NCI-H1092 treated with DMSO at 0.1 percent for 48 hours (cell line): ENCODE measurements at regions not wholly inside any gene's neighbourhood (a gene's known extent, or its start where the extent isn't known, plus 50 kb on each side); places are given as distances from the start of the nearest gene placed in this dataset.
A peak's percentile ranks its signal among the peaks of the same experiment; 100 is the strongest.
"Not testable (repeated sequence)": the region's sequence is repeated elsewhere in the genome, so short reads cannot be mapped to it uniquely, and the experiment has no call there.

Experiments
- DNase-seq: peaks from one replicate; lab custom pipeline; 2025; lab: John Stamatoyannopoulos, UW

DNA sequence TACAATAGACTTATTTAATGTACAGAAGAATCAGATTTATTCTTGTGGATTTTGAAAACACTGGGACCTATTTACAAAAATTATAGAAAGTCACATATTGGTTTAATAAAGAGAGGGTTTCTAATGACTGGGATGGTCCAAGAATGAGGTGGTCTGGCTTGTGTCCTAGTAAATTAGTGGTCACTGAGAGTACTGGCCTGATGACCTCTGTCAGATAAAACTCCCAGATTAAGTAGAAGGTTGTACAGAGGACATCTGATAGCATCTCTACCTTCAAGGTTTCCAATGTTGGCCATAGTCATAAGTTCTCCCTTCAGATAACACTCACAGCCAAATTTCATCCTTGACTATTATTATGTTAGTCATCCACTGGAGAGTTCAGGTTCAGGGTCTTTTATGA is 692.9 kb downstream of the MTRR start:
- DNase-seq = no peak

DNA sequence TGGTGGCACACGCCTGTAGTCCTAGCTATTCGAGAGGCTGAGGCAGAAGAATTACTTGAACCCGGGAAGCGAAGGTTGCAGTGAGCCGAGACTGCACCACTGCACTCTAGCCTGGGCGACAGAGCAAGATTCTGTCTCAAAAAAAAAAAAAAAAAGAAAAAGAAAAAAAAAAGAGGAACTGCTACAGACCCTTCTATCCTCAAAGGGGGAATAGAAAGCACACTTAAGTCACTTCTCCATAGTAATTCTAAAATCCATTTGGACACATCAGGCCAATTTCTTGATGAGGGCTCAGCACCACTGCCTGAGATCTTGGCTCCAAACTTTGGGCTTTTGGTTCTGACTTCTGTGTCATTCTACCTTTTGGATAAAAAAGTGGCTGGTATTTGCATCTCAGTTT is 694.6 kb downstream of the MTRR start:
- not testable (repeated sequence) for DNase-seq

DNA sequence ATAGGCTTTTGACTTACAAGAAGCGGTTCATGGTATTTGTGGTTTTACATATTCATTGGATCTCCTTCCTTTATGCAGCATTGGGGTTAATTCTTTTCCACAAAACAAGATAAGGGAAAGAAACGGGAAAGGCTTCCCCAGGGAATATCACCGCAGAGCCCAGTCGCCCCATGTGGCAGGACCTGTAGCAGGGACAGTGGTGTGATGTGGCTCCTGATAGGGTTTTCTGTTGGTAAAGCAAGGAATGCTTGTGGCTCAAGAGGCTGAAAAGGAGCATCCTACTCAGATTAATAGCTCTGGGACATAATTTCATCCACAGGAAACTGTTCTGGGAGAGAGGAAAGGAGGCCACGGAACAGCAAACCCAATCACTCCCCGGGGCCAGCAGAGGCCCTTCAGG is 699.9 kb downstream of the MTRR start:
- DNase-seq = no peak

DNA sequence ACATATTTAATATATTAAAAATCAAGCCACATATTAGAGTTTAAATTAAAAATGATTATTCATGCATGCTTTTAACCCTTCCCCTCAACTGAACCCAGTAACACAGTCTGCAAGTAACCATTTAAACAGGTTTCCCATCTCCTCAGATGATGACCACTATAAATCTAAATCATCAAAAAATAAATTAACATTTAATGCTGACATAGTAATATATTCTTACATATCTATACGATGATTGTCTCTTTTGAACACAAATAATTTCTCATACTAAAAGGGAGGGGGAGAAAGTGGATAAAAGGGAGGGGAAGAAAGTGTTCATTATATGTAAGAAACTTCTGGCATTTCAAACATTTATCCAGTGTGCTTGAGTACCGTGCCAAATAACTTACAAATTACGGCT is 701.6 kb downstream of the MTRR start:
- DNase-seq = no peak

DNA sequence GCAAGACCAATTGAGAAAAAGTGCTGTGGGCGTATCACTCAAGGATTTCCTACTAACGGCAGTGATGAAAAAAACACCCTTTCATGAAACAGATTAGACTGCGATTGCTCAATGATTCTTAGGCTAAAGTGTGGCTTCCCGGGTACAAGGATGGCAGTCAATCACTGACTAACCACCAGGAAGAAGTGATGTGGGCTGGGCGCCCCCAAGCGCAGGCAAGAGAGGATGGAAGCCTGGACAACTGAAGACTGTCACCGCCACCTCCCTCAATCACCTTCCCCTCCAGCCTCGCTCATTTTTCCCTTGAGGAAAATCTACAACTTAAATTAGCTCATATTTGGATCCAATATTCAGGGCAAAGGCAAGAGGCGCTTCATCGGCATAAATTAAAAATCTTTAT is 707.2 kb downstream of the MTRR start:
- no peak for DNase-seq

DNA sequence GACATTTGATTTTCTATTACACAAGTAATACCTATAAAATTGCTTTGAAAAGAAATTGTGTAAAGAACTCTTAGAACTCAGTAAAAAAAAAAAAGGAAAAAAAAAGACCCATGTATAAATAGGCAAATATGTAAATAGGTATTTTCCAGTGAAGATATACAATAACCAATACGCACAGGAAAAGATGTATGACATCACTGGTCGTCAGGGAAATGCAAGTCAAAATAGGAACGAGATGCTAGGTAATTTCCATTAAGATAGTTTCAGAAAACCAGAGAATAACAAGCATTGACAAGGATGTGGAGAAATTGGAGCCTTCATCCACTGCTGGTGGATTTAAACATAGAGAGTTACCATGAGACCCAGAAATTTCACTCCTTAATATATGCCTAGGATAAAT is 708.8 kb downstream of the MTRR start:
- no peak for DNase-seq

DNA sequence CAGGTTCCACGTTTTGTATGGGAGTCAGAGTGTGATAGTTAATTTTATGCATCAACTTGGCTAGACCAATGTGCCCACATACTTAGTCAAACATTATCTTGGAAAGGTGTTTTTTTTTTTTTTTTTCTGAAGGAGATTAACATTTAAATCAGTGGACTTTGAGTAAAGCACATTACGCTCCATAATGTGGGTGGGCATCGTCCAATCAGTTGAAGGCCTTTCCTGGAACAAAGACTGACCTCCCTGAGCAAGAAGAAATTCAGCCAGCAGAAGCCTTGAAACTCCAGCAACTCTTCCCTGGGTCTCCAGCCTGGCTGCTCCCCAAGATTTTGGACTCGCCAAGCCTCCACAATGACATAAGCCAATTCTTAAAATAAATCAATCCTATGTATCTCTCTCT is 711.4 kb downstream of the MTRR start:
- no peak for DNase-seq

DNA sequence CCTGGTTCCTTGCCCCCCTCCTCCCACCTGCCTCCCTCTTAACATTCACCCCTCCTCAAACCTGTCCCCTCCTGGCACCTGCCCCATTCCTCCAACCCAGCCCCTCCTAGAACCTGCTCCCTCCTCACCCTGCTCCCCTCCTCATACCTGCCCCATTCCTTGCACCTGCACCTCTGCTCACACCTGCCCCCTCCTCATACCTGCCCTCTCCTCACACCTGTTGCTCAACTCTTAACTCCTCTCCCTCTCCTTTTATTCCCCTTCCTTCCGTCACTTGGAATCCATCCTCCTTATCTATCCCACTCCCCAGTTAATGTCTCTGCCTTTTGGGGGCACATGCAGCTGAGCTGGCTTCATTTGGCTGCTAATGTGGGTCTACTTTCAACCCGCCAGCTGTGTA is 712.1 kb downstream of the MTRR start:
- no peak for DNase-seq

DNA sequence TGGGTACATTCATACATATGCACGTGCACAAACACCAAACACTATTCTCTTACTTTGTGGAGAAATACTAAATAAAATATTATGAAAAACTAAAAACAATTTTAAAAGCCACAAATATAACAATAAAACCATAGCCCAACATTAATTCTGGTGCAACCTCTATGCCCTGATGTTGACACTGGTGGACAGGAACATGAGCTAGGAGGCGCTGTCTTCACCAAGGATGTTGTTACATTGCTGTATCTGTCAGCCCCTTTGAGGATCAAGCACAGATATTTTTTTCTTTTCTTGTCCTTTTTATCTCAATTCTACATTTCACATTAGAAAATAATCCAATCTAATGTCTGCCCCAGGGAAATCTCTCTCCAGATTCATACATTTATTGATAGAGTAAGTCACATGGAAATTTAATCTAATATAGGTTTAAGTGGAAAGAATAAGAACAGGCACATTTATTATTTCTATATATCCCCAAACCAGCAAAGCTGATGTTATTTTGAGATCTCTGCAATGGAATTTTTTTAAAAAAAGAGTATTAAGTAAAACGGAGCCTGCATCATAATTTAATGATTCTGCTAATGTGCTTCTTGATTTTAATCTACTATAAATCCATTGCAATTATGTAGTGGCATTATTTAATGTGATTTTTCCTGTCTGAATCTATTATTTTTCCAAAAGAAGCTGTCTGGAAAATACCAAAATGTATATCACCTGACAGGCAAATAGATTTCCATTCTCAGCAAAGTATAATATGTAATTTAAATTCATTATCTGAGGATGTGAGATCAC is 716.5 kb downstream of the MTRR start:
- no peak for DNase-seq

DNA sequence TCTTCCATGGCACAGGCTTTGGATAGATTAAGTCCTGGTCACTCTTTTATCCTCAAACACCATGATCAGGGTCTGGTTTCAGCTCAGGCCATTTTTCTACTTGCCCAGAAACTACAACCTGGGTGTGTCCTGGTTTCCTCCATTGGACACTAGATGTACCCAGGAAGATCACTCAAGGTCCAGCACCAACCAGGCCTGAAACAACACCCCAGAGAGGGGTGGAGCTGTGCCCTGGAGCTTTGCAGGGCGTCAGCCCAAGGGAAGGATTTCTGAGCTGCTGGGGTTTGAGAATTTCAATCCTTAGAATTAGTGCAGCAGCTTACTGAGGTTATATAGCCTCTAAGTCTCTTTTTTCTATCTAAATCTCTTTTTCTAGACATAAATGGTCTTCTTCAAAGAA is 722.0 kb downstream of the MTRR start:
- DNase-seq = no peak

DNA sequence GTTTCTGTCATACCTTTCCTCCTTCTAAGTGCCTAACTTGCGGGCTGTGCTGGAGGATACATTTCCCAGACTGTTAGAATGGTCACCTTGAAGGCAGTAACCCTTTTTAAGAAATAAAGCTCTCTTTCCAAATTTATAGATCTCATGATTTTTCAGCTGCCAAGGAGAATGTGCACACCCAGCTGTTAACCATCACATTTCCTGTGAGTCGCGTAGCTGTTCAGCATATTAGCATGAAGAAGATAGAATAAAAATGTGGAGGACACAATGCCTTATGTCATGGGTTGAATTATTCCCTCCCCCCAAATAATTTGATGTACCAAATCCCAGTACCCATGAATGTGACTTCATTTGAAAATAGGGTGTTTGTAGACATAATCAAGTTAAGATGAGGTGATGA is 729.4 kb downstream of the MTRR start:
- DNase-seq = no peak

DNA sequence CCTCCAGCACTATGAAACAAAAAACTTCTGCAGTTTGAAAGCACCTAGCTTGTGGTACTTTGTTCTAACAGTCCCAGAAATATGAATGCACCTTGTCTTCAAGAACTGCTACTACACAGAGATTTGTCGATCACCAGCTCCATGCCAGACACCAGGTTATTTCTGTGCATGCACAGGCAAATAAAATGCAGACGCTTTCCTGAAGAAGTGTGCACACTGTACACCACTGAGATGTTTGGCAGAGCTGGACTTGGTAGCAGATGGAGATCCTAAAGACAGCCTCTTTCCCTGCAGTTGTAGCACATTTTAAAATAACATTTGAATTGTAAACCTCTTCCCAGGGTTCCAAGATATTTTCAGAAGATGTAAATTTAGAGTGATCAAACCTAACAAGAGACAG is 730.0 kb downstream of the MTRR start:
- no peak for DNase-seq

DNA sequence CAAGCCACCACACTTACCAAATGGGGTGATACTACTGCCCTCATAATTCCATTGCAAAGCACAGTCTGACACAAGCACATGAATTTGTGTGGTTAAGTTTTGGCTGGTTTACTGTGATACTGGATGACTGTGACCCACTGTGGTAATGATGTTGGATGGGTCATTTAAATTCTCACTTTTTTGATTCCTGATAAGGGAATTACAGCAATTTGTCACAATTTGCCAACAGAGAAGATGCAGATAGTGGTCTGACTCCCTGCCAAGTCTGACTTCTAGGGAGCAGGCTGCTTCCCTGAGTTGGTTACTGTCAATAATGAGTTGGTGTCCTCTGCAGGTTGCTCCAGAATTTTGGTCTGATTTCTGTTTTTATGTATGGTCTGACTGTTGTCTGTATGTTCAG is 731.9 kb downstream of the MTRR start:
- no peak for DNase-seq

DNA sequence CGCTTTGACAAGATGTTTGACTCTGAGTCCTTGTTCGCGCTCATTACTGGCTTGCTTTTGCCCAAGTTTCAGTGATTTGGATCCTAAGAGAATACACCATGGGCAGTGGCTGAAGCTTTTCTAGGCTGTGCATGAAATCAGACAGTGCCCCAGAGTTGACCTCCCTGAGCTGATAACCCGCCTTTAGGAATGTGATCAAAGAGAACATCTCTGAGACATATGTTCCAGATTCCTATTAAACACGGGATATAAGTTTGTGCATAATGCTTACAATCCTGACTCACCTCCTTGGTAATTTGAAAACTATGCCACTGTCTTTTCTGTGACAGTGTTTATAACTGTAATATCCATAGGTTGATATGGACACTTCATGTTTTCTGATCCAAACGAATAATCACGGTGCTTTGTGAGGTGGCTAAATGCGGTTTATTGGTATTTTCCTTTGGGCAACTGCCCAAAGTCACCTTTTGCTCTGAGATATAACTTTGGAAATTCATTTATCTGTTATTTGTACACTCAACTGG is 732.9 kb downstream of the MTRR start:
- no peak for DNase-seq

DNA sequence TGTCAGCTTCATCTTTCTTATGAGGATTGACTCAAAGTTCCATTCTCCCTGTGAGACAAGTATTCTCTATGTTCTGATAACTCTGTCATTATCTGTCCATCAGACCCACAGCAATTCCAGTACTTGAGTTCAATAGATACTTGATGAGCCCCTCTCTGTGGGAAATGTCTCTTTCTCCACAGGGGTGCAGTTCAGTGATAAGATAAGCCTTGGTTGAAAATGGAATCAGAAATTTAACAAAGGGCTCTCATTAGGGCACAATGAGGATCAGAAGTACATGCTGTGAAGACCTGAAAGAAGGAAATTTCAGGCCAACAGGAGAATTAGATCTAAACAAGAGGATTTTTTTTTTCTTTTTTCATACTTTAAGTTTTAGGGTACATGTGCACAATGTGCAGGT is 737.3 kb downstream of the MTRR start:
- DNase-seq = no peak

DNA sequence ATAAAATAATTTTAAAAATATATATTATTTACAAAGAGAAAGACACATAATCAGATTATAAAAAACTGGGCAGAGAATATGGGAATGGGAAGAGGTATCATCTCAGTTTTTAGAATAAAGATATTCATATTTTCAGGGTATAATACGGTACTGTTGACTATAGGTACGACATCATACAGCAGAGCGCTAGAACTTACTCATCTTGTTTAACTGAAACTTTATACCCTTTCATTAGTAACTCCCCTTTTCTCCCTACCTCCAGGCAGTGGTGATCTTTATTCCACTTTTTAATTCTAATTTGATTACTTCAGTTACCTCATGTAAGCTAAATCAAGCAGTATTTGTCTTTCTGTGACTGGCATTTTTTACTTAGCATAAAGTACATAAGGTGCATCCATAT is 742.1 kb downstream of the MTRR start:
- DNase-seq = no peak

DNA sequence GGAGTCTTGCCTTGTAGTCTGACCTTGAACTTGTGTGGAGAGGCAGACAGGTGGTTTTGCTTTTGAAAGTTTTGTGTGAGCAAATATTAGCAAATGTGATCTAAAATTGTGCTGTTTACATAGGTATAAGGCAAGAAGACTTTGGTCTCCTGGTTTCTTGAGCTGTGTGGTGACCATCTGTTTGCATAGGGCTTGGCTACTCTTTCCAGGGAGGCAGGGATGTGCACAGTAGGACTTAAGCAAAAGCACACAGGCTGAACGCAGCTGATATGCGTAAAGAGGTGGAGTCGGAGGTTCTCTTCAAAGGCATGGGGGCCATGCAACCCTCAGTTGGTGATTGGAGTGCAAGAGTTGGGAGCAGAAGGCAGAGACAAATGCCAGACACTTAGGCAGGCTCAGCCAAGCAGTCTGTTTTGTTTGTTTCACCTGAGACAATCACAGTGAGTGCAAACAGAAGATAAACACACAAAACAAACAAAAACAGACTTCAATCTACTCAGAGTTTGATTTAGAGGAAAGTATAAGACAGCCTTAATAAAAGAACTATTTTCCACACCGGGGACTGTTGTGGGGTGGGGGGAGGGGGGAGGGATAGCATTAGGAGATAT is 744.2 kb downstream of the MTRR start:
- DNase-seq = no peak

DNA sequence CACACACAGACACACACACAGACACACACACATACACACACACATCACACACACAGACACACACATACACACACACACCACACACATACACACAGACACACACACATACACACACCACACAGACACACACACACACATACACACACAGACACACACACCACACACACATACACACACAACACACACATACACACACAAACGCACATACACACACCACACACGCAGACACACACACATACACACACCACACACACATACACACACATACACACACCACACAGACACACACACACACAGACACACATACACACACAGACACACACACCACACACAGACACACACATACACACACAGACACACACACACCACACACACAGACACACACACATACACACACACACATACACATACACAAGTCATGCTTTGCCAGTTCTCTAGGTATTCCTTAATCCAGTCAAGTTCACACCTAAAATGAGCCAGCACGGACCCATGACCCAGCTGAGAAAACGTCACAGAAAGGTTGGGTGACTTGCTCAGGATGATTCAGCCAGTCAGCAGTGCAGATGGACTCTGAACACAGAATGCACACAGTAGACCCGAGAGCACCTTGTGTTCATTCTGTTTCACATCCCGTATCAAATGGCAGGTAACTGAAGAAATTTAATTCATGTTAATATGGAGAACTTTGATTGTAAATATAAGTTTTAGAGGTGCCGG is 746.4 kb downstream of the MTRR start:
- no peak for DNase-seq

DNA sequence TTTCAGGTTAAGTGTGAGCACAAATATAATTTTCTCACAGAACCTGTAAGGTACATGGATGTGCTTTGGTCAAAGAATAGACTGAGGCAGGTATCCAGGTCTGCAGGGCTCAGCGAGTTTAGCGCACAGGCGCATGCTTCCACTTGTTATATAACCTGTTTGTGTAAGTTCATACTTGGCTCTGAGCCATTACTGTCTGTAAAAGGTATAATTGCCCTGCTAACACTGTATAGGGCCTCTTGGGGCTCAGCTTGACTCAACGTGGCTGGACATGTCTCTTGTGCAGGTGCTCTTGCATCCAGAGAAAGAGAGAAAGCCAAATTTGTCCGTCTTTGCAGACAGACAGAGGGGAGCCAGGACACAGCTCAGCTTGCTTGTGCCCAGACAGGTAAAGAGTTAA is 759.6 kb downstream of the MTRR start:
- peak; percentile 88 for DNase-seq

DNA sequence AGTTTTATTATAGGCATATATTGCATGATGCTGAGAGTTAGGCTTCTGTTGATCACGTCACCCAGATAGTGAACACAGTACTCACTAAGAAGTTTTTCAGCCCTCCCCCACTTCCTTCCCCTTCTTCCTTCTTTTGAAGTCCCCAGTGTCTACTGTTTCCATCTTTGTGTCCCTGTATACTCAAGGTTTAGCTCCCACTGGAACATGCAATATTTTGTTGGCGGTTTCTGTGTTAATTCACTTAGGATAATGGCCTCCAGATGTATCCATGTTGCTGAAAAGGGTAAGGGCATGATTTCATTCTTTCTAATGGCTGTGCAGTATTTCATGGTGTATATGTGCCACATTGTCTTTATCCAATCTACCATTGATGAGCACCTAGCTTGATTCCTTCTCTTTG is 764.3 kb downstream of the MTRR start:
- DNase-seq = no peak

DNA sequence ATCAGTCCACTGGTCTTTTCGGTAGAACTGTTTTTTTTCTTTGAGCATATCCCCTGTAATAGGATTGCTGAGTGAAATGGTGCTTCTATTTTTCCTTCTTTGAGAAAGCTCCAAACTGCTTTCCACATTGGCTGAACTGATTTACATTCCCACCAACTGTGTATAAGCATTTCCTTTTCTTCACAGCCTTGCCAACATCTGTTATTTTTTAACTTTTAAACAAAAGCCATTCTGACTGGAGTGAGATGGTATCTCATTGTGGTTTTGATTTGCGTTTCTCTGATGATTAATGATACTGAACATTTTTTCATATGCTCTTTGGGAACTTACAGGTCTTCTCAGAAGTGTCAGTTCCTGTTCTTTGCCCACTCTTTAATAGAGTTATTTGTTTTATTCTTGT is 764.7 kb downstream of the MTRR start:
- no peak for DNase-seq

DNA sequence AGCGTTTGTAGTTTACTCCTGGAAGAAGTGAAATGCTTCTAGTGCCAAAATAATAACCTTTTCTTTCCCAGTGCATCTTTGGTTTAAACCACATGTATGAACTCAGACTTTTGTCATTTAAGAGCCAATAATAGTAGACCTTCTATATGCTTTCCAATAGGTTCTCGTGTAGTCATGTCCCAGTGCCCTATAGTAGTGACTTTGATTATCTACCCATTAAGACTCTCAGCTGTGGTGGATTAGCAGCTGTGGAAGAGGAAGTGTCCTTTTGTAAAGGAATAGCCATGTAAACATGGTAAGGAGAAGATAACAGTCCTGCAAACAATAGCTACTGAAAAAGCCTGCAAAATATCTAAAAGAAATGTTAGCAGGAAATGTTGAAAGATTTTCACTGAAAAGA is 765.3 kb downstream of the MTRR start:
- no peak for DNase-seq

DNA sequence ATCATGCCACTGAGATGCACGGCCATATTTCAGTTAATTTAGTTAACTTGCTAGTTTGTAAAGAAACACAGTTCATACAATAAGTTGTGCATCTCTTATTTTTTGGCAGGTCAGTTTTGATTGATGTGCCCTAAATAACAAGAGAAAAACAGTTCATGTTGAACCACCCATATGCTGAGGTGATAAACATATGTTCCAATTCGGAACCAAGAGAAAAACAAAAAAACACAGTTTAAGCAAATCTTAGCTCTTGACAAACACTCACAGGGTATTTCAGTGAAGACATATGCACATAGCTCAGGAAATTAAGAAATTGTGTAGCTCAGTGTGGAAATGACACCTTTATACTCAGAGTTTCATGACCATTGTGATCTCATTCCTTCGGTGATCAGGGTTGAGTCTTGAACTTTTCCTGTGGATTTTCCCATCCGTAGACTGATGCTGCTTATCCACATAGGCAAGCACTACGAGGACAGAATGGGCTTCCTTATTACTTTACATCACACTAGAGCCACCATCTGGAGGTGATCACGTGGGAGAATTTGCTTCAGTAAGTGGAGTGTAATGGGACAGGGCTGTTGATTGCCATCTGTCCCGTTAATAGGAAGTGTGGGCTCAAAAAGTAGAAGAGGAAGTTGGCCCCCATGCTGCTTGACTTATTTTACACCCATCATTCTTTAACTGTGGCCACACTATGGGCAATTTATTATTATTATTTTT is 773.0 kb downstream of the MTRR start:
- no peak for DNase-seq
